Mesothelial cell of epicardium (in vitro differentiated cells): ENCODE measurements at regions not wholly inside any gene's neighbourhood (a gene's known extent, or its start where the extent isn't known, plus 50 kb on each side); places are given as distances from the start of the nearest gene placed in this dataset.
"Not testable (repeated sequence)": the region's sequence is repeated elsewhere in the genome, so short reads cannot be mapped to it uniquely, and the experiment has no call there.

Source experiments
- DNase-seq, 2 experiments: peaks; one replicate each; pipeline ENCODE4 v3.0.0; 2021; ENCODE audit warnings: low spot score in 2 of 2; ENCODE audit not compliant: unreplicated experiment in 2 of 2
- H3K27ac Mint-ChIP-seq: 2 replicates; pipeline ENCODE4 v1.8.0; 2021; ENCODE audit warnings: mixed read lengths
- H3K27me3 Mint-ChIP-seq: 2 replicates; pipeline ENCODE4 v1.8.0; 2021; ENCODE audit warnings: low read depth, mixed read lengths
- H3K36me3 Mint-ChIP-seq: 2 replicates; pipeline ENCODE4 v1.8.0; 2021; ENCODE audit warnings: mixed read lengths
- H3K4me1 Mint-ChIP-seq: 2 replicates; pipeline ENCODE4 v1.8.0; 2021; ENCODE audit warnings: mixed read lengths
- H3K4me3 Mint-ChIP-seq: 2 replicates; pipeline ENCODE4 v1.8.0; 2021; ENCODE audit warnings: mild to moderate bottlenecking, moderate library complexity, mixed read lengths
- H3K9me3 Mint-ChIP-seq: 2 replicates; pipeline ENCODE4 v1.8.0; 2021; ENCODE audit warnings: mixed read lengths
- TF ChIP-seq, protein P1 (sequence below): fragments of 200-600 bp; sonication (generic); IDR thresholded peaks from one replicate; pipeline ENCODE4 v1.5.0; 2021; ENCODE audit warnings: antibody characterized with exemption; ENCODE audit not compliant: unreplicated experiment

DNA sequence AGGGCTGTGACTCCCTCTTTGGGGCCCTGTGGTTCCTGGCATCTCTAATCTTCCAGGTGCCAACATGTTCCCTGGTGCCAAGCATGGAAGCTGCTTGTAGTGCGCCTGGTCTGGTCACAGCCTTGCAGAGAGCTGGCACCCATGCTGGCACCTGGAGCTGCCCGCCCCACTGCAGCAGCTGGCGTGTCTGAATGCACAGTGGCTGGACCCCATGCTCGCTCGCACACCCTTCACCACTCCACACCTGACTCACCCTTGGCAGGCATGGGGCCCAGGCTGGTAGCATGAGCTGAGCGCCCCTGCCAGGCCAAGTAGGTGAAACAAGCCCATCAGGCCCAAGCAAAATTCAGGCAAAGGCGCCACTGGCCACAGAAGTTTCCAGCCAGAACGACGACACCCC, 119.1 kb downstream of the DNAAF6 start:
- H3K27ac Mint-ChIP-seq: no peak overlapping the region
- no peak overlapping the region for H3K4me3 Mint-ChIP-seq
- TF ChIP-seq, protein P1, sequence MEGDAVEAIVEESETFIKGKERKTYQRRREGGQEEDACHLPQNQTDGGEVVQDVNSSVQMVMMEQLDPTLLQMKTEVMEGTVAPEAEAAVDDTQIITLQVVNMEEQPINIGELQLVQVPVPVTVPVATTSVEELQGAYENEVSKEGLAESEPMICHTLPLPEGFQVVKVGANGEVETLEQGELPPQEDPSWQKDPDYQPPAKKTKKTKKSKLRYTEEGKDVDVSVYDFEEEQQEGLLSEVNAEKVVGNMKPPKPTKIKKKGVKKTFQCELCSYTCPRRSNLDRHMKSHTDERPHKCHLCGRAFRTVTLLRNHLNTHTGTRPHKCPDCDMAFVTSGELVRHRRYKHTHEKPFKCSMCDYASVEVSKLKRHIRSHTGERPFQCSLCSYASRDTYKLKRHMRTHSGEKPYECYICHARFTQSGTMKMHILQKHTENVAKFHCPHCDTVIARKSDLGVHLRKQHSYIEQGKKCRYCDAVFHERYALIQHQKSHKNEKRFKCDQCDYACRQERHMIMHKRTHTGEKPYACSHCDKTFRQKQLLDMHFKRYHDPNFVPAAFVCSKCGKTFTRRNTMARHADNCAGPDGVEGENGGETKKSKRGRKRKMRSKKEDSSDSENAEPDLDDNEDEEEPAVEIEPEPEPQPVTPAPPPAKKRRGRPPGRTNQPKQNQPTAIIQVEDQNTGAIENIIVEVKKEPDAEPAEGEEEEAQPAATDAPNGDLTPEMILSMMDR: no peak
- peaks cover 2% of the 10 kb centered on the region for H3K4me1 Mint-ChIP-seq
- no peak for DNase-seq
- H3K27me3 Mint-ChIP-seq: peaks cover 13% of the 10 kb centered on the region
- peaks cover 13% of the 10 kb centered on the region for H3K9me3 Mint-ChIP-seq
- no peaks in the 10 kb centered on the region for H3K36me3 Mint-ChIP-seq

GRCh38 chrX:107348051-107348450, 101.4 kb upstream of the FRMPD3 start:
- H3K36me3 Mint-ChIP-seq: no peaks in the 10 kb centered on the region
- peaks cover 28% of the 10 kb centered on the region for H3K9me3 Mint-ChIP-seq
- H3K27ac Mint-ChIP-seq: no peak overlapping the region
- peaks cover 3% of the 10 kb centered on the region for H3K4me1 Mint-ChIP-seq
- H3K4me3 Mint-ChIP-seq: no peak overlapping the region
- no peak for DNase-seq
- H3K27me3 Mint-ChIP-seq: peaks cover 7% of the 10 kb centered on the region
- TF ChIP-seq, protein P1: no peak

DNA sequence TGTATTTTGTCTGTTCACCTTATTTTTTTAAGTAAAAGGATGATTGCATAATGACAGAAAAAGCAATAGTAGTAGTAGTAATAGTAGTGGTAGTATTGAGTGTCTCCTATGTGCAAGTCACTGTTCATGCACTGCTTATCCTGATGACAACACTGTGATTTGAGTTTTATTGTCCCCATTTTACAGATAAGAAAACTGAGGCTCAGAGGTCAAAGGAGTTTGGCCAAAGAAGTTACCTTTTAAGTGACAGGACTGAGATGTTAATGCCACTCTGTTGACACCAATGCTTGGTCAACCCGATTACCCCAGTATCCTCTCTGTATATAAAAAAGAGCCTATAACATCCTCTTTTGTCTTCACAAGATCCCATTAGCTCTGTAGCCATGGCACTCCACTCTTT, 100.5 kb upstream of the FRMPD3 start:
- Mint-ChIP-seq H3K27me3 (peaks cover 7% of the 10 kb centered on the region), H3K36me3 (no peaks in the 10 kb centered on the region), H3K4me1 (peaks cover 3% of the 10 kb centered on the region), H3K4me3 (no peak overlapping the region), H3K9me3 (peaks cover 27% of the 10 kb centered on the region), H3K27ac (no peak overlapping the region)
- TF ChIP-seq, protein P1: no peak
- DNase-seq: no peak

- H3K4me3 Mint-ChIP-seq: no peak overlapping the region
- H3K9me3 Mint-ChIP-seq: peaks cover 24% of the 10 kb centered on the region
- no peak for DNase-seq
- H3K4me1 Mint-ChIP-seq: no peaks in the 10 kb centered on the region
- TF ChIP-seq, protein P1: no peak
- H3K27ac Mint-ChIP-seq: no peak overlapping the region
- peaks cover 21% of the 10 kb centered on the region for H3K27me3 Mint-ChIP-seq
- no peaks in the 10 kb centered on the region for H3K36me3 Mint-ChIP-seq
Observed at GRCh38 chrX:107355533-107355932, 93.9 kb upstream of the FRMPD3 start.

DNA sequence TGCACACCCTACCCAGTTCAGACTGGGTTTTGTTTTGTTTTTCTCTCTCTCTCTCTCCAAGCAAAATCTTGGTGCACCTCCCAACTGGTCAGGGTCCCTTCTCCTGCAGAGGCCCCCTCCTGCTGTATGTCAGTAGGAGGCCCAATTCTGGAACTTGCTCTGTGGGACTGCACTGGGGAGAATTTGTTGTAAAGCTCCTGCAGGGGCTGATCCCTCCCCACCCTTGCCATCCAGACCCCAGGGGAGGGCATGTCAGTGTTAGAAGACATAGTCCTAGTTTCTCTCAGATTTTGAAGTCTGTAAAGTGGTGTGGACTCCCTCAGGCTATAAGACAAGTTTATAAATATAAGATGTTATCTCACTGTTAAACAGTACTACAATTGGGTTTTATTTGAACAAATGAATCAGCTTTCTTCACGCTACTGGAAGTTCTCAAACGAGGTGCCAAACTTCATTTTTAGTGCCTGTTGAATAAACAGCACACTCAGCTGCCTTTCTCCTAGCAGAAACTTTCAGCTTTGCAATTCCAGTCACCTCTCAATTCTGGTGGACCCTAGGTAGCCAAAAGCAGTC, 88.6 kb upstream of the FRMPD3 start:
- TF ChIP-seq, protein P1: no peak
- Mint-ChIP-seq H3K4me3 (no peak overlapping the region), H3K36me3 (no peaks in the 10 kb centered on the region), H3K9me3 (peaks cover 21% of the 10 kb centered on the region), H3K27ac (no peak overlapping the region), H3K4me1 (no peaks in the 10 kb centered on the region), H3K27me3 (peaks cover 17% of the 10 kb centered on the region)
- no peak for DNase-seq

DNA sequence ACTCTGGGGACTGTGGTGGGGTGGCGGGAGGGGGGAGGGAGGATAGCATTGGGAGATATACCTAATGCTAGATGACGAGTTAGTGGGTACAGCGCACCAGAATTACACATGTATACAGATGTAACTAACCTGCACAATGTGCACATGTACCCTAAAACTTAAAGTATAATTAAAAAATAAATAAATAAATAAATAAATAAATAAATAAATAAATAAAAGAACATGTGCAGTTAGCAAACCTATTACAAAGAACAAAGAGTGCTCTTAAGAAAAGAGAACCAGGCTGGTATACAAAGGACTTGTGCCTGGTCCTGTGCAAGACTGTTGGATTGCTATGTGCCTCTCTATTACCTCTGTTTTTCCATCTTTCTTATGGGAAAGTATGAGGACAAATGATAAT, 79.3 kb upstream of the FRMPD3 start:
- H3K27me3 Mint-ChIP-seq, DNase-seq, H3K4me3 Mint-ChIP-seq, H3K4me1 Mint-ChIP-seq, H3K27ac Mint-ChIP-seq, H3K36me3 Mint-ChIP-seq: not testable (repeated sequence)
- H3K9me3 Mint-ChIP-seq: peaks cover 18% of the 10 kb centered on the region
